Cardiac muscle cell (in vitro differentiated cells and primary cell): ENCODE measurements at regions not wholly inside any gene's neighbourhood (a gene's known extent, or its start where the extent isn't known, plus 50 kb on each side); places are given as distances from the start of the nearest gene placed in this dataset.

ENCODE experiments used
- DNase-seq, 2 donors: peaks; one replicate each; pipeline versions ENCODE4 v3.0.0 to v3.0.0-alpha.2; 2010 to 2017; ENCODE audit warnings: low read depth in 1 of 2, low spot score in 1 of 2
- H3K27ac ChIP-seq: fragments of 200-600 bp; sonication (generic); 2 replicates; pipeline ENCODE4 v1.5.1; 2016
- H3K27me3 ChIP-seq: fragments of 200-600 bp; sonication (generic); 2 replicates; pipeline ENCODE4 v1.6.0; 2016; ENCODE audit warnings: control low read depth
- H3K36me3 ChIP-seq: fragments of 200-600 bp; sonication (generic); 2 replicates; pipeline ENCODE4 v1.5.1; 2016; ENCODE audit warnings: control low read depth
- H3K4me1 ChIP-seq: fragments of 200-600 bp; sonication (generic); 2 replicates; pipeline ENCODE4 v1.8.1; 2017; ENCODE audit warnings: low read depth, mild to moderate bottlenecking, mixed run types
- H3K4me3 ChIP-seq: fragments of 200-600 bp; sonication (generic); 2 replicates; pipeline ENCODE4 v1.5.1; 2016; ENCODE audit warnings: mild to moderate bottlenecking
- H3K9me3 ChIP-seq: fragments of 200-600 bp; sonication (generic); 2 replicates; pipeline ENCODE4 v1.5.1; 2017; ENCODE audit warnings: low read depth, mild to moderate bottlenecking, control low read depth
- CTCF ChIP-seq: IDR thresholded peaks from 2 replicates; pipeline ENCODE4 v1.5.1; 2012; ENCODE audit warnings: low read depth, mild to moderate bottlenecking, low read length

GRCh38 chr13:39279077-39279476 lies 240.8 kb downstream of the NHLRC3 start:
- DNase-seq, result no peak
- Histone ChIP-seq H3K36me3 (no peaks in the 10 kb centered on the region), H3K27me3 (no peaks in the 10 kb centered on the region), H3K27ac (no peak overlapping the region), H3K4me3 (no peak overlapping the region), H3K4me1 (peaks cover 7% of the 10 kb centered on the region), H3K9me3 (no peaks in the 10 kb centered on the region)
- no peak for TF ChIP-seq CTCF

- peak in 1 of 2 donors; percentile 69 for DNase-seq
Observed at GRCh38 chr13:39281539-39282150, 243.4 kb downstream of the NHLRC3 start.

GRCh38 chr13:39282400-39282972 lies 244.2 kb downstream of the NHLRC3 start:
- TF ChIP-seq CTCF, result no peak
- no peak overlapping the region for H3K27ac ChIP-seq
- no peaks in the 10 kb centered on the region for H3K9me3 ChIP-seq
- no peak for DNase-seq
- H3K4me3 ChIP-seq, result no peak overlapping the region
- H3K4me1 ChIP-seq, result peaks cover 7% of the 10 kb centered on the region
- no peaks in the 10 kb centered on the region for H3K27me3 ChIP-seq
- H3K36me3 ChIP-seq, result no peaks in the 10 kb centered on the region

More at GRCh38 chr13:39281539-39282150, 243.4 kb downstream of the NHLRC3 start:
- Histone ChIP-seq H3K4me1 (peaks cover 7% of the 10 kb centered on the region), H3K27ac (no peak overlapping the region), H3K4me3 (no peak overlapping the region), H3K36me3 (no peaks in the 10 kb centered on the region), H3K27me3 (no peaks in the 10 kb centered on the region), H3K9me3 (no peaks in the 10 kb centered on the region)
- no peak for TF ChIP-seq CTCF

- H3K27ac ChIP-seq, result no peak overlapping the region
- DNase-seq, result no peak
- H3K4me1 ChIP-seq, result peaks cover 7% of the 10 kb centered on the region
- no peaks in the 10 kb centered on the region for H3K36me3 ChIP-seq
- H3K27me3 ChIP-seq, result no peaks in the 10 kb centered on the region
- no peaks in the 10 kb centered on the region for H3K9me3 ChIP-seq
- TF ChIP-seq CTCF, result no peak
- H3K4me3 ChIP-seq, result no peak overlapping the region
Observed at GRCh38 chr13:39283072-39283471, 244.8 kb downstream of the NHLRC3 start.

- TF ChIP-seq CTCF, result peak; percentile 38
- DNase-seq, result peak in 1 of 2 donors; percentile 46
- no peak overlapping the region for H3K27ac ChIP-seq
- H3K36me3 ChIP-seq, result no peaks in the 10 kb centered on the region
- peaks cover 7% of the 10 kb centered on the region for H3K4me1 ChIP-seq
- H3K9me3 ChIP-seq, result no peaks in the 10 kb centered on the region
- H3K4me3 ChIP-seq, result no peak overlapping the region
- H3K27me3 ChIP-seq, result no peaks in the 10 kb centered on the region
Observed at GRCh38 chr13:39284801-39285388, 246.6 kb downstream of the NHLRC3 start.
